HCT116 (cell line): ENCODE measurements at regions not wholly inside any gene's neighbourhood (a gene's known extent, or its start where the extent isn't known, plus 50 kb on each side); places are given as distances from the start of the nearest gene placed in this dataset.

Experiments used
- ELF1 ChIP-seq: IDR thresholded peaks from 2 replicates; pipeline ENCODE4 v1.6.1; 2012; ENCODE audit warnings: low read depth, borderline replicate concordance
- EZH2 ChIP-seq: fragments of 200-600 bp; sonication (generic); IDR thresholded peaks from 2 replicates; pipeline ENCODE4 v1.6.1; 2017; ENCODE audit warnings: antibody characterized with exemption, mixed run types
- EZH2phosphoT487 ChIP-seq: fragments of 200-600 bp; IDR thresholded peaks from 2 replicates; pipeline ENCODE4 v1.6.1; 2018; ENCODE audit warnings: antibody characterized with exemption, borderline replicate concordance
- POLR2A ChIP-seq: IDR thresholded peaks from 2 replicates; pipeline ENCODE4 v1.7.0; 2011; ENCODE audit warnings: borderline replicate concordance; ENCODE audit not compliant: insufficient read depth, insufficient read length; ENCODE audit errors: extremely low read depth
- POLR2AphosphoS5 ChIP-seq: IDR thresholded peaks from 2 replicates; pipeline ENCODE4 v1.6.1; 2011; ENCODE audit warnings: mild to moderate bottlenecking, low read depth, low read length, moderate library complexity
- SP1 ChIP-seq: IDR thresholded peaks from 2 replicates; pipeline ENCODE4 v1.6.1; 2012; ENCODE audit warnings: low read depth
- YY1 ChIP-seq: IDR thresholded peaks from 2 replicates; pipeline ENCODE4 v1.6.1; 2011; ENCODE audit warnings: low read length, low read depth, moderate library complexity, mild to moderate bottlenecking; ENCODE audit not compliant: insufficient replicate concordance; ENCODE audit errors: extremely low read depth
- TF ChIP-seq, protein P1 (sequence below), 3 experiments: fragments of 200-600 bp in 1 of 3; sonication (generic) in 1 of 3; IDR thresholded peaks in 2 of 3; conservative IDR thresholded peaks in 1 of 3; 2 replicates each; pipeline ENCODE4 v1.5.1; 2012 to 2017; ENCODE audit warnings: low read depth in 2 of 3, low read length in 2 of 3, antibody characterized with exemption in 1 of 3, borderline replicate concordance in 1 of 3, control low read depth in 1 of 3, mild to moderate bottlenecking in 1 of 3, mixed read lengths in 1 of 3, mixed run types in 1 of 3, moderate library complexity in 1 of 3; ENCODE audit not compliant: insufficient read depth in 1 of 3
- TF ChIP-seq, protein P2 (sequence below): IDR thresholded peaks from 2 replicates; pipeline ENCODE4 v1.6.1; 2012
- TF ChIP-seq, protein P3 (sequence below): IDR thresholded peaks from 2 replicates; pipeline ENCODE4 v1.6.1; 2011; ENCODE audit warnings: mild to moderate bottlenecking, low read length, moderate library complexity; ENCODE audit not compliant: insufficient replicate concordance; ENCODE audit errors: extremely low read depth
- TF ChIP-seq, protein P4 (sequence below): IDR thresholded peaks from 2 replicates; pipeline ENCODE4 v1.6.1; 2012; ENCODE audit warnings: low read depth
- TF ChIP-seq, protein P5 (sequence below): IDR thresholded peaks from 2 replicates; pipeline ENCODE4 v1.6.1; 2012

DNA sequence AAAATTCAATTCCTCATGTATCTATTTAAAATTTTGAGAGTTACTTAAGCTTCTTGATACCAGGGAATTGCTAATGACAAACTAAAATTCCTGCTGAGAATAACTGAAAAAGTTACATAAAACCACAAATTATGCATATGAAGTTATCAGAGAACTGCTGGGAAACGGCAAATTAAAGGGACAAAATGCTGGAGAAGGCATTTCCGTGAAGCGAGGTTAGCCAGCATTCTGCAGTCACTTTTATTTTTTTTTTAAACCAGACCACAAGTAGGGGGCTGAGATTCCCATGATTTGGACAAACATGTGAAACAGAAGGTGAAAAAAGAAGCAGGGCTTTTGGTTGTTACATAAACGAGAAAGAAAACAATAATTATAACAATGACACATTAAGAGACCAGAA, 737.6 kb upstream of the CHRM3 start:
- TF ChIP-seq, protein P1, sequence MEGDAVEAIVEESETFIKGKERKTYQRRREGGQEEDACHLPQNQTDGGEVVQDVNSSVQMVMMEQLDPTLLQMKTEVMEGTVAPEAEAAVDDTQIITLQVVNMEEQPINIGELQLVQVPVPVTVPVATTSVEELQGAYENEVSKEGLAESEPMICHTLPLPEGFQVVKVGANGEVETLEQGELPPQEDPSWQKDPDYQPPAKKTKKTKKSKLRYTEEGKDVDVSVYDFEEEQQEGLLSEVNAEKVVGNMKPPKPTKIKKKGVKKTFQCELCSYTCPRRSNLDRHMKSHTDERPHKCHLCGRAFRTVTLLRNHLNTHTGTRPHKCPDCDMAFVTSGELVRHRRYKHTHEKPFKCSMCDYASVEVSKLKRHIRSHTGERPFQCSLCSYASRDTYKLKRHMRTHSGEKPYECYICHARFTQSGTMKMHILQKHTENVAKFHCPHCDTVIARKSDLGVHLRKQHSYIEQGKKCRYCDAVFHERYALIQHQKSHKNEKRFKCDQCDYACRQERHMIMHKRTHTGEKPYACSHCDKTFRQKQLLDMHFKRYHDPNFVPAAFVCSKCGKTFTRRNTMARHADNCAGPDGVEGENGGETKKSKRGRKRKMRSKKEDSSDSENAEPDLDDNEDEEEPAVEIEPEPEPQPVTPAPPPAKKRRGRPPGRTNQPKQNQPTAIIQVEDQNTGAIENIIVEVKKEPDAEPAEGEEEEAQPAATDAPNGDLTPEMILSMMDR (IDR thresholded peaks at IDR 0.05 in 2 of 3, conservative IDR thresholded peaks at IDR 0.05 in 1 of 3; ENCODE audit: borderline replicate concordance in 1 of 3, insufficient read depth in 1 of 3, low read depth in 2 of 3, low read length in 2 of 3) = no peak
- TF ChIP-seq ELF1 = no peak
- no peak for TF ChIP-seq POLR2A
- TF ChIP-seq YY1 = no peak
- TF ChIP-seq EZH2 = no peak
- TF ChIP-seq, protein P2, sequence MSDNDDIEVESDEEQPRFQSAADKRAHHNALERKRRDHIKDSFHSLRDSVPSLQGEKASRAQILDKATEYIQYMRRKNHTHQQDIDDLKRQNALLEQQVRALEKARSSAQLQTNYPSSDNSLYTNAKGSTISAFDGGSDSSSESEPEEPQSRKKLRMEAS = no peak
- TF ChIP-seq POLR2AphosphoS5 = no peak
- TF ChIP-seq, protein P3, sequence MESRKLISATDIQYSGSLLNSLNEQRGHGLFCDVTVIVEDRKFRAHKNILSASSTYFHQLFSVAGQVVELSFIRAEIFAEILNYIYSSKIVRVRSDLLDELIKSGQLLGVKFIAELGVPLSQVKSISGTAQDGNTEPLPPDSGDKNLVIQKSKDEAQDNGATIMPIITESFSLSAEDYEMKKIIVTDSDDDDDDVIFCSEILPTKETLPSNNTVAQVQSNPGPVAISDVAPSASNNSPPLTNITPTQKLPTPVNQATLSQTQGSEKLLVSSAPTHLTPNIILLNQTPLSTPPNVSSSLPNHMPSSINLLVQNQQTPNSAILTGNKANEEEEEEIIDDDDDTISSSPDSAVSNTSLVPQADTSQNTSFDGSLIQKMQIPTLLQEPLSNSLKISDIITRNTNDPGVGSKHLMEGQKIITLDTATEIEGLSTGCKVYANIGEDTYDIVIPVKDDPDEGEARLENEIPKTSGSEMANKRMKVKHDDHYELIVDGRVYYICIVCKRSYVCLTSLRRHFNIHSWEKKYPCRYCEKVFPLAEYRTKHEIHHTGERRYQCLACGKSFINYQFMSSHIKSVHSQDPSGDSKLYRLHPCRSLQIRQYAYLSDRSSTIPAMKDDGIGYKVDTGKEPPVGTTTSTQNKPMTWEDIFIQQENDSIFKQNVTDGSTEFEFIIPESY = no peak
- TF ChIP-seq, protein P4, sequence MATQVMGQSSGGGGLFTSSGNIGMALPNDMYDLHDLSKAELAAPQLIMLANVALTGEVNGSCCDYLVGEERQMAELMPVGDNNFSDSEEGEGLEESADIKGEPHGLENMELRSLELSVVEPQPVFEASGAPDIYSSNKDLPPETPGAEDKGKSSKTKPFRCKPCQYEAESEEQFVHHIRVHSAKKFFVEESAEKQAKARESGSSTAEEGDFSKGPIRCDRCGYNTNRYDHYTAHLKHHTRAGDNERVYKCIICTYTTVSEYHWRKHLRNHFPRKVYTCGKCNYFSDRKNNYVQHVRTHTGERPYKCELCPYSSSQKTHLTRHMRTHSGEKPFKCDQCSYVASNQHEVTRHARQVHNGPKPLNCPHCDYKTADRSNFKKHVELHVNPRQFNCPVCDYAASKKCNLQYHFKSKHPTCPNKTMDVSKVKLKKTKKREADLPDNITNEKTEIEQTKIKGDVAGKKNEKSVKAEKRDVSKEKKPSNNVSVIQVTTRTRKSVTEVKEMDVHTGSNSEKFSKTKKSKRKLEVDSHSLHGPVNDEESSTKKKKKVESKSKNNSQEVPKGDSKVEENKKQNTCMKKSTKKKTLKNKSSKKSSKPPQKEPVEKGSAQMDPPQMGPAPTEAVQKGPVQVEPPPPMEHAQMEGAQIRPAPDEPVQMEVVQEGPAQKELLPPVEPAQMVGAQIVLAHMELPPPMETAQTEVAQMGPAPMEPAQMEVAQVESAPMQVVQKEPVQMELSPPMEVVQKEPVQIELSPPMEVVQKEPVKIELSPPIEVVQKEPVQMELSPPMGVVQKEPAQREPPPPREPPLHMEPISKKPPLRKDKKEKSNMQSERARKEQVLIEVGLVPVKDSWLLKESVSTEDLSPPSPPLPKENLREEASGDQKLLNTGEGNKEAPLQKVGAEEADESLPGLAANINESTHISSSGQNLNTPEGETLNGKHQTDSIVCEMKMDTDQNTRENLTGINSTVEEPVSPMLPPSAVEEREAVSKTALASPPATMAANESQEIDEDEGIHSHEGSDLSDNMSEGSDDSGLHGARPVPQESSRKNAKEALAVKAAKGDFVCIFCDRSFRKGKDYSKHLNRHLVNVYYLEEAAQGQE = no peak
- TF ChIP-seq, protein P5, sequence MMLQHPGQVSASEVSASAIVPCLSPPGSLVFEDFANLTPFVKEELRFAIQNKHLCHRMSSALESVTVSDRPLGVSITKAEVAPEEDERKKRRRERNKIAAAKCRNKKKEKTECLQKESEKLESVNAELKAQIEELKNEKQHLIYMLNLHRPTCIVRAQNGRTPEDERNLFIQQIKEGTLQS = no peak
- no peak for TF ChIP-seq EZH2phosphoT487
- TF ChIP-seq SP1 = no peak
